AG09309 (cell line): ENCODE measurements at regions not wholly inside any gene's neighbourhood (a gene's known extent, or its start where the extent isn't known, plus 50 kb on each side); places are given as distances from the start of the nearest gene placed in this dataset.

Source experiments
- DNase-seq: peaks from one replicate; pipeline ENCODE4 v3.0.0-alpha.2; 2010; ENCODE audit warnings: low read depth
- H3K4me3 ChIP-seq: 2 replicates; pipeline ENCODE4 v1.5.1; 2011; ENCODE audit warnings: mild to moderate bottlenecking, low read depth, low read length, moderate library complexity; ENCODE audit not compliant: control insufficient read depth
- CTCF ChIP-seq: IDR thresholded peaks from 2 replicates; pipeline ENCODE4 v1.5.1; 2011; ENCODE audit warnings: mild to moderate bottlenecking, low read depth, low read length, inconsistent platforms; ENCODE audit not compliant: insufficient read depth, control insufficient read depth; ENCODE audit errors: missing control alignments

- no peak for TF ChIP-seq CTCF
- H3K4me3 ChIP-seq: no peak overlapping the region
- no peak for DNase-seq
Measured at GRCh38 chr10:120641695-120642094, 184.7 kb downstream of the PLPP4 start.

GRCh38 chr10:120643351-120643750 lies 186.3 kb downstream of the PLPP4 start:
- TF ChIP-seq CTCF: no peak
- DNase-seq: no peak
- no peak overlapping the region for H3K4me3 ChIP-seq

- H3K4me3 ChIP-seq: no peak overlapping the region
- no peak for TF ChIP-seq CTCF
- DNase-seq: no peak
Measured at GRCh38 chr10:120644556-120645410, 187.8 kb downstream of the PLPP4 start.

GRCh38 chr10:120646159-120646732 lies 189.2 kb downstream of the PLPP4 start:
- TF ChIP-seq CTCF: no peak
- H3K4me3 ChIP-seq: no peak overlapping the region
- DNase-seq: no peak

GRCh38 chr10:120646738-120647456 lies 189.9 kb downstream of the PLPP4 start:
- TF ChIP-seq CTCF: no peak
- DNase-seq: no peak
- H3K4me3 ChIP-seq: no peak overlapping the region

GRCh38 chr10:120650705-120651399 lies 193.8 kb downstream of the PLPP4 start:
- no peak overlapping the region for H3K4me3 ChIP-seq
- no peak for DNase-seq
- no peak for TF ChIP-seq CTCF
